Subcutaneous abdominal adipose tissue (tissue), 5 donors: ENCODE measurements at regions not wholly inside any gene's neighbourhood (a gene's known extent, or its start where the extent isn't known, plus 50 kb on each side); places are given as distances from the start of the nearest gene placed in this dataset.

ENCODE experiments used
- H3K27ac ChIP-seq: one replicate; pipeline ENCODE4 v1.7.0; 2013; ENCODE audit warnings: low read depth, mild to moderate bottlenecking, inconsistent platforms, low read length, moderate library complexity
- H3K27me3 ChIP-seq, 5 donors: one replicate each; pipeline ENCODE4 v1.7.0; 2013; ENCODE audit warnings: low read length in 5 of 5, inconsistent platforms in 1 of 5; ENCODE audit not compliant: control insufficient read depth in 5 of 5, insufficient read depth in 4 of 5
- H3K36me3 ChIP-seq, 5 donors: one replicate each; pipeline ENCODE4 v1.7.0; 2013; ENCODE audit warnings: low read length in 5 of 5; ENCODE audit not compliant: control insufficient read depth in 5 of 5, insufficient read depth in 5 of 5
- H3K4me1 ChIP-seq, 5 donors: one replicate each; pipeline ENCODE4 v1.7.0; 2013; ENCODE audit warnings: low read length in 5 of 5, mild to moderate bottlenecking in 3 of 5, moderate library complexity in 1 of 5; ENCODE audit not compliant: control insufficient read depth in 5 of 5, insufficient read depth in 5 of 5
- H3K4me3 ChIP-seq, 5 donors: one replicate each; pipeline ENCODE4 v1.7.0; 2013; ENCODE audit warnings: low read length in 5 of 5, low read depth in 1 of 5
- H3K9ac ChIP-seq, 5 donors: one replicate each; pipeline ENCODE4 v1.7.0; 2013; ENCODE audit warnings: low read length in 5 of 5, mild to moderate bottlenecking in 4 of 5, moderate library complexity in 3 of 5
- H3K9me3 ChIP-seq, 5 donors: one replicate each; pipeline ENCODE4 v1.7.0; 2013; ENCODE audit warnings: low read length in 5 of 5; ENCODE audit not compliant: control insufficient read depth in 5 of 5
- donor health status: healthy.
- donor health status: healthy.
- donor health status: healthy.
- donor health status: healthy.
- donor health status: healthy.

DNA sequence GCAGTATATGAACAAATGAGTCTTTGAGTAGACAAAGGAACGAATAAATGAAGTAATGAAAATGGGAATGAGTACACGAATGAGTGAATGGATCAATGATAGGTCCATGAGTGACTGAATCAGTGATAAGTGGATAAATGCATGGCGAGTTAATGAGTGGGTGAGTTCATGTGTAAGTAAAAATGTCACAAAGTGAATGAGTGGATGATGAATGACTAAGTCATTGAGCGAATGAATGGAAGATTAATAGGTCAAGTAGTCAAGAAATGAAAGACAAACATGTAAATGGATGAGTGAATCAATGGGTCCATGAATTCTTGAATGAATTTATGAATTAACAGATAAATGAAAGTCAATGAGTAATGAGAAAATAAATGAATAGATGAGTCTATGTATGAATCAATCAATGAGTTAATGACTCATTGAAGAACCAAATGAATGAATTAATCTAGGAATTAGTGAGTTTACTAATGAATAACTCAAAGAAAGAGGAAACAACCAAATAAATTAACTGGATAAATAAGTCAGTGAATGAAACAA lies 97.3 kb upstream of the RTL1 start:
- Histone ChIP-seq H3K4me3 (no peak overlapping the region), H3K9ac (no peak overlapping the region), H3K9me3 (no peaks in the 10 kb centered on the region), H3K27ac (no peak overlapping the region), H3K36me3 (peaks cover 0 to 5% (median 0%) of the 10 kb centered on the region in 5 donors), H3K27me3 (peaks cover 0 to 16% (median 3%) of the 10 kb centered on the region in 5 donors), H3K4me1 (peaks cover 0 to 12% (median 5%) of the 10 kb centered on the region in 5 donors)

DNA sequence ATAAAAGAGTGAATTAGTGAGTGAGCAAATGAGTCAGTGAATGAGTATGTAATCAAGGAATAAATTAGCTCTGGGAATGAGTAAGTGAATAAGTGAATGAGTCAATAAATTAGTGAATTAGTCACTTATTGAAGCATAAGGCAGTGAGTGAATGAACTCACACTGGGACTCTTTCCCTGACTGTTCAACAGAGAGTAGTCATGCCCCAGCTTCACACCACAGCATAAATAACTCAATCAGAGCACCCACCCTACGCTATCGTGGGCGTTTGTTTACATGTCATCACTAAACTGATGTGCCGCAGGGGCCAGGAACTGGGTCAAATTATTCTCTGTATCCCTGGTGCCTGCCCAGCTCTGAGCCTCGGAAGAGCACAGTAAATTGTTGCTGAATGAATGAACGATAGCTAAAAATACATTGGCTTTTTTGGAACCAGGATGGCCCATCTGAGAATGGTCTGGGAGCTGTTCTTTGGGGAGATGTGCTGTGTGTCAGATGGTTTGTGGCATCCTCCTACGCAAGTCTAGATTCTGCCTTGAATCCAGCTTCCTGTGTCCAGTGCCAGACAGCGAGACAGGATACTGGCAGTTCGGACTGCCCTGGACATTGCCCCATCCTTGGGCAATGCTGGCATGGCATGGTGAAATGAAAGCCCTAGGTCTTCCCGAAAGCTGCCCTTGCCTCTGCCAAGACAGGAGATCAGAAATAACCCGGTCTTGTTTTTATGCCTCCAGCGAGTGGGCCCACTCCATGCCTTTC lies 98.0 kb upstream of the RTL1 start:
- Histone ChIP-seq H3K9ac (no peak overlapping the region), H3K4me1 (peaks cover 0 to 18% (median 8%) of the 10 kb centered on the region in 5 donors), H3K36me3 (peaks cover 0 to 5% (median 0%) of the 10 kb centered on the region in 5 donors), H3K27me3 (peaks cover 0 to 18% (median 4%) of the 10 kb centered on the region in 5 donors), H3K4me3 (no peak overlapping the region), H3K27ac (no peak overlapping the region), H3K9me3 (no peaks in the 10 kb centered on the region)

DNA sequence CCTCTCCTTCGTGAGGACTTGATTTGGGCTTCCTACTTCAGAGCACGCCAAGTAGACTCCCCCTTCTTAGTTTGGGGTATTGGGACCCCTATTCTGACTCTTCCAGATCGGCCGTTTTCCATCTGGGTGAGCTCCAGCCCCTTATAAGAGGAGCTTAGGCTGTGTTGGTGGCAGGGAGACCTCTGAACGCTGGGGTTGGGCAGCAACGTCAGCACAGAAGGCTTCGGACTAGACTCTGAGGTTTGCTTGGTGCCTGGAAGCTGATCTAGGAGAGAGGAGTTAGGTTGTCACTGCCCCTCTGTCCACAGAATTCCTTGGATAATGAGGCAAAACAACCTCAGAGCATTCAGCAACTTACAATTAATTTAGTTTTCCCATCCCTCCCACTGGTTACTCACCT lies 99.2 kb upstream of the RTL1 start:
- no peak overlapping the region for H3K27ac ChIP-seq
- peaks cover 0 to 20% (median 4%) of the 10 kb centered on the region in 5 donors for H3K27me3 ChIP-seq
- peaks cover 0 to 5% (median 0%) of the 10 kb centered on the region in 5 donors for H3K36me3 ChIP-seq
- no peak overlapping the region for H3K4me3 ChIP-seq
- peaks cover 0 to 18% (median 8%) of the 10 kb centered on the region in 5 donors for H3K4me1 ChIP-seq
- H3K9me3 ChIP-seq = no peaks in the 10 kb centered on the region
- no peak overlapping the region for H3K9ac ChIP-seq

DNA sequence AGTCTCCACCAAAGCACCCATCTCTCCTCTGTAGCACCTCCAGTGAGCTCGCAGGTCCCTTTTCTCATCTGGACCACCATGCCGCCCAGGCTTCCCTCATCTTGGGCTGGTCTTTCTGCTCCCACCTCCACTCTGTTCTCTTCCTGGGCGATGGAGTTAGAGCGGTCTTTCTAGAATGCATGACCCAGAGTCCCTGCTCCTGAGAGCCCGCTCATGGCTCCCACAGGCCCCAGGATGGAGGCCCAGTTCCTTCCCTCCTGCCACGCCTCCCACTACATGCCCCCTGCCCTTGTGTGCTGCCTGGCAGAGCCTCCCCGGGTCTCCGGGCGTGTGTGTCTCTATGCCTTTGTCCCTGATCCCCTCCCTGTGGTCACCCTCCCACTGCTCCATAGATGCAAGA lies 100.7 kb upstream of the RTL1 start:
- H3K4me1 ChIP-seq = peaks cover 0 to 18% (median 8%) of the 10 kb centered on the region in 5 donors

DNA sequence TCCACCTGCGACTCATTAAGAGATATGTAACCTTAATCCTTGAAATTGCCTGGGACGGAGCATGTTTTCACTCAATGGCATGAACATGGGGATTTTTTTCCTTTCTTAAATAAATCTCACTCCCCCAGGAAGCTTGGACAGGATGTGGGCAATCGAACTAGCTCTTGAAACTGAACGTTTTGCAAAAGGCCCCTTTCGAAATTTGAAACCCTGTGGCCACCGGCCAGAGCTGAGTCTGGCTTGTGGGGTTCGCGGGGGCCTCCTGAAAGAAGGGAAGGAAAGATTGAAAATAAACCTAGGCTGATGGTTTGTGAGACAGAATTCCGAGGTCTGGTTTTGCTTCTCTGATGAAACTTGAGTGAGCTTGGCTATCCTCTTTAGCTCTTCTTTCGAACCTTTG lies 101.4 kb upstream of the RTL1 start:
- Histone ChIP-seq H3K9me3 (no peaks in the 10 kb centered on the region), H3K4me3 (no peak overlapping the region), H3K4me1 (peaks cover 0 to 18% (median 8%) of the 10 kb centered on the region in 5 donors), H3K27ac (no peak overlapping the region), H3K9ac (no peak overlapping the region), H3K36me3 (peaks cover 0 to 7% (median 0%) of the 10 kb centered on the region in 5 donors), H3K27me3 (peaks cover 0 to 23% (median 6%) of the 10 kb centered on the region in 5 donors)

More for the DNA sequence above, 100.7 kb upstream of the RTL1 start:
- Histone ChIP-seq H3K4me3 (no peak overlapping the region), H3K9me3 (no peaks in the 10 kb centered on the region), H3K27me3 (peaks cover 0 to 20% (median 4%) of the 10 kb centered on the region in 5 donors), H3K9ac (no peak overlapping the region), H3K27ac (no peak overlapping the region), H3K36me3 (peaks cover 0 to 5% (median 0%) of the 10 kb centered on the region in 5 donors)

DNA sequence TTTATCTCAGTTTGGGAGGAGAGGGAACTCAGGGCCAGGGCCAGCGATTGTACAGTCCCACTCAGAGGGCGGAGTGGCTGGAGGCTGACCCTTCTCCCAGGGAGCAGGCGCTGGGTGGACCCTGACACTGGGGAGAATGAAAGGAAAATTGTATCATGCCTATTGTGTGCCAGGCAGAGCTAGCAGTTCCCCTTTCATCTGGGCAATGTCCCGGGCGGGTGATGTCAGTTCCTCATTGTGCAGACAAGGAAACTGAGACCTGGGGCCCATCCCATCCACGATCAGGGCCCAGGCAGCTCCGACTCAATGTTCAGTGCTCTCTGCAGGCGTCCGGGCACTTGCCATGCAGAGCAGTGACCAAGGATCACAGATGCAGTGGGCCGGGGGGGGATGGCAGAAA lies 101.9 kb upstream of the RTL1 start:
- peaks cover 0 to 18% (median 8%) of the 10 kb centered on the region in 5 donors for H3K4me1 ChIP-seq
- peaks cover 0 to 10% (median 0%) of the 10 kb centered on the region in 5 donors for H3K36me3 ChIP-seq
- H3K27me3 ChIP-seq = peaks cover 0 to 23% (median 6%) of the 10 kb centered on the region in 5 donors
- no peaks in the 10 kb centered on the region for H3K9me3 ChIP-seq
- no peak overlapping the region for H3K27ac ChIP-seq
- H3K9ac ChIP-seq = no peak overlapping the region
- no peak overlapping the region for H3K4me3 ChIP-seq

DNA sequence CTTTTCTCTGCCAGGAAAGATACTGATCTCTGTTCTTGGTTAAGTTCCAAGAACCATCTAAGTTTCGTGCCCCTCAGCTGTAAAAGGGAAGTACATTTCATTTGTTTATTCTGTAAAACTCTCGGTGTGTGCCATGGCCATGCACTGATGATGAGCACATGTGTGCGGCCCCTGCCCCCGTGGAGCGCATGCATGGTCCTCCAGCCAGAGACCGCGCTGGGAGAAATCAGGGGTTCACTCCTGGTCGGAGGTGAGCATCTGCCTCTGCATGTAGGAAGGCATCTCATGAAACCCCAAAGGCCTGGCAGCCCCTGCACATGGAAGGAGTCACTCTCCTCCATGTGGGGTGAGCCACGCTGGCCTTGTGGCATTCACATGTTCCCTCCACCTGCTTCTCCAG lies 102.5 kb upstream of the RTL1 start:
- Histone ChIP-seq H3K27ac (no peak overlapping the region), H3K4me1 (peaks cover 0 to 18% (median 8%) of the 10 kb centered on the region in 5 donors), H3K36me3 (peaks cover 0 to 10% (median 0%) of the 10 kb centered on the region in 5 donors), H3K9me3 (no peaks in the 10 kb centered on the region), H3K4me3 (no peak overlapping the region), H3K27me3 (peaks cover 0 to 23% (median 6%) of the 10 kb centered on the region in 5 donors), H3K9ac (no peak overlapping the region)

DNA sequence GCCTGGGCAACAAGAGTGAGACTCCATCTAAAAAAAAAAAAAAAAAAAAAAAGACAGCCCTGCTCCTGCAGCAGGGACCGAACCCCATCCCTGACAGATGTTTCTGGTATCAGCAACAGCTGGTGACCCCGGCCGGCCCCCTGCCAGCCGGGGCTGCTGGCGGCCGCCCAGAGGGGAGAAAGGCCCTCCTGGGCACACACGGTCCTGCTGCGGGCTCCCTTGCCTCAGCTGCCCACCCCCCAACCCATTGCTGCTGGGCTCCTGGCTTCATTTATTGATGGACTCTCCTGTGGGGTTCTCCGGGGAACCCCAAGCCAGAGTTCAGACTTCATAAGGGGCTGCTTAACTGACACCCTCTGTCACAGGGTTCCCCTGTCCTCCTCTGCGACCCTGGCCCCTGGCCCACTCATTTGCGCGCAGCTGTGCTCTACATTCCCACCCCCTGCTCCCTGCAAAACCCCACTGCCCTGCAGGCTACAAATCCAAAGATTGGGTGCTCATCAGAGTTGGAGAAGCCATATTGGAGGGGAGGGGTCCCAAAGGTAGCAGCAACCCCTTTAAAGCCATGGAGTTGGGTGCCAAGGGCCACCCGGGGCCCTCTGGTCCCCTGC lies 103.6 kb upstream of the RTL1 start:
- Histone ChIP-seq H3K9ac (no peak overlapping the region), H3K36me3 (peaks cover 0 to 10% (median 0%) of the 10 kb centered on the region in 5 donors)

DNA sequence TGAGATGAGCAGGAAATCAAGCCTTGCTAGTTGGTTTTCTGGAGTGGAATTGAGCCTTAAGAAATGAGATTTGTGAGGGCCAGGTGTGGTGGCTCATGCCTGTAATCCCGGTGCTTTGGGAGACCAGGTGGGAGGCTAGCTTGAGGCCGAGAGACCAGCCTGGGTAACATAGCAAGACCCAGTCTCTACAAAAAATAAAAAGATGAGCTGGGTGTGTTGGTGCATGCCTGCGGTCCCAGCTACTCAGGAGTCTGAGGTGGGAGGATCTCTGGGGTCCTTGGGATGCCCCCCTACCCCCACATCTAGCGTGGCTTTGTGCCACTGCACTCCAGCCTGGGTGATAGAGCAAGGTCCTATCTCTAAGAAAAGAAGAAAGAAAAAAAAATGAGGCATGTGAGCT lies 104.2 kb upstream of the RTL1 start:
- Histone ChIP-seq H3K9ac (no peak overlapping the region), H3K27ac (no peak overlapping the region), H3K27me3 (peaks cover 0 to 23% (median 4%) of the 10 kb centered on the region in 5 donors), H3K4me3 (no peak overlapping the region), H3K9me3 (peaks cover 0 to 6% (median 4%) of the 10 kb centered on the region in 5 donors), H3K4me1 (peaks cover 0 to 18% (median 8%) of the 10 kb centered on the region in 5 donors), H3K36me3 (peaks cover 0 to 6% (median 0%) of the 10 kb centered on the region in 5 donors)

More for the DNA sequence above, 103.6 kb upstream of the RTL1 start:
- Histone ChIP-seq H3K4me1 (peaks cover 0 to 18% (median 8%) of the 10 kb centered on the region in 5 donors), H3K9me3 (peaks cover 0 to 2% (median 0%) of the 10 kb centered on the region in 5 donors), H3K4me3 (no peak overlapping the region), H3K27me3 (peaks cover 0 to 23% (median 6%) of the 10 kb centered on the region in 5 donors), H3K27ac (no peak overlapping the region)
